HFFc6 (cell line): ENCODE measurements at regions not wholly inside any gene's neighbourhood (a gene's known extent, or its start where the extent isn't known, plus 50 kb on each side); places are given as distances from the start of the nearest gene placed in this dataset.

ENCODE experiments used
- DNase-seq: peaks from one replicate; pipeline ENCODE4 v3.0.0-alpha.2; 2018
- H3K27ac Mint-ChIP-seq: 2 replicates; pipeline ENCODE4 v1.8.0; 2020; ENCODE audit warnings: mild to moderate bottlenecking, mixed read lengths
- H3K27me3 Mint-ChIP-seq: 2 replicates; pipeline ENCODE4 v1.8.0; 2021; ENCODE audit warnings: mild to moderate bottlenecking, moderate library complexity, mixed read lengths; ENCODE audit not compliant: insufficient read depth
- H3K36me3 Mint-ChIP-seq: 2 replicates; pipeline ENCODE4 v1.8.0; 2021; ENCODE audit warnings: low read depth, mixed read lengths
- H3K4me1 Mint-ChIP-seq: 2 replicates; pipeline ENCODE4 v1.8.0; 2020; ENCODE audit warnings: low read depth, mixed read lengths
- H3K4me3 Mint-ChIP-seq: 2 replicates; pipeline ENCODE4 v1.8.0; 2020; ENCODE audit warnings: mild to moderate bottlenecking, moderate library complexity, mixed read lengths
- H3K9me3 Mint-ChIP-seq: 2 replicates; pipeline ENCODE4 v1.8.0; 2020; ENCODE audit warnings: mild to moderate bottlenecking, mixed read lengths
- TF ChIP-seq, protein P1 (sequence below): fragments of 200-600 bp; sonication (generic); IDR thresholded peaks from 2 replicates; pipeline ENCODE4 v1.5.0; 2021; ENCODE audit warnings: antibody characterized with exemption, mild to moderate bottlenecking

DNA sequence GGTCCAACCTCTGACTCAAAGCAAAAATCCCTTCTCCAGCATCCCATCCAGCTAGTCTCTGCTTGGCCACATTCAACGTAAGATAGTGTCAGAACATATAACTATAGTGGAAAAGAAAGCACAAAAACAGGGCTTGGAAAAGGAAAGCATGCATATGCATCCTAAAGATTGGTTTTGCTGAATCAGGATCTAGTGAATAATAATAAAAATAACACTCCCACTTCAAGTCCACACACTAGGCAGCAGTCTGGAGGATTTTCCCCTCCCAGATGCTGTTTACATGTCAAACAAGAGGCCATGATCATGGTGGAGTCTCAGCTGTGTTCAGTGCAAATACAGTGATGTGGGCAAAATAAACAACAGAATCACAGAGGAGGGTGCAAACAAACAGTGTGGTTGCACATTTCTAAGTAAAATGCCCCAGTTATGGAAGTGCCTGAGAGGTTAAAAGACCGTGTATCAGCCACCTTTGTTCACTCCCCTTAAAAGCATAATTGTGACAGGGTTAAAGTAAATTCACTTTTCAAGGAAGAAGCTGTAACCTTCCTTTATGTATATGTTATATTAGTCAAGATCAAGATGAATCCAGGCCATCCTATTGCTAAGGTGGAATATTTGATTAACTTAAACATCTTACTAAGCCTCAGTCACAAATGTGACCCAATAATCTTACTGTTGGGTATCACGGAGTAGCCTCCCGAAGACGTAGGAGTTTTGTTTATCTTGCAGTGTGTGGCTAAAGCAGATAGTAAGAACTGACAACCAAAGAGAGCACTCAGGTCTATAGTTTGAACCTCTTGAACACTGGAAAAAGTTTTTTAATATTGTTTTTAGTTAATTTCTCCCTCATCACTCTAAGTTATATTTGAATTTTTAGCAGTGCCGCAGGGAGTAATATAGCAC, 424.5 kb downstream of the SOX2 start:
- no peak overlapping the region for H3K27ac Mint-ChIP-seq
- TF ChIP-seq, protein P1, sequence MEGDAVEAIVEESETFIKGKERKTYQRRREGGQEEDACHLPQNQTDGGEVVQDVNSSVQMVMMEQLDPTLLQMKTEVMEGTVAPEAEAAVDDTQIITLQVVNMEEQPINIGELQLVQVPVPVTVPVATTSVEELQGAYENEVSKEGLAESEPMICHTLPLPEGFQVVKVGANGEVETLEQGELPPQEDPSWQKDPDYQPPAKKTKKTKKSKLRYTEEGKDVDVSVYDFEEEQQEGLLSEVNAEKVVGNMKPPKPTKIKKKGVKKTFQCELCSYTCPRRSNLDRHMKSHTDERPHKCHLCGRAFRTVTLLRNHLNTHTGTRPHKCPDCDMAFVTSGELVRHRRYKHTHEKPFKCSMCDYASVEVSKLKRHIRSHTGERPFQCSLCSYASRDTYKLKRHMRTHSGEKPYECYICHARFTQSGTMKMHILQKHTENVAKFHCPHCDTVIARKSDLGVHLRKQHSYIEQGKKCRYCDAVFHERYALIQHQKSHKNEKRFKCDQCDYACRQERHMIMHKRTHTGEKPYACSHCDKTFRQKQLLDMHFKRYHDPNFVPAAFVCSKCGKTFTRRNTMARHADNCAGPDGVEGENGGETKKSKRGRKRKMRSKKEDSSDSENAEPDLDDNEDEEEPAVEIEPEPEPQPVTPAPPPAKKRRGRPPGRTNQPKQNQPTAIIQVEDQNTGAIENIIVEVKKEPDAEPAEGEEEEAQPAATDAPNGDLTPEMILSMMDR = no peak
- no peaks in the 10 kb centered on the region for H3K4me1 Mint-ChIP-seq
- H3K9me3 Mint-ChIP-seq = peaks cover 36% of the 10 kb centered on the region
- no peaks in the 10 kb centered on the region; the same call in 1 of the 2 replicates for H3K36me3 Mint-ChIP-seq
- no peak for DNase-seq
- no peak overlapping the region for H3K4me3 Mint-ChIP-seq
- H3K27me3 Mint-ChIP-seq = no peaks in the 10 kb centered on the region

DNA sequence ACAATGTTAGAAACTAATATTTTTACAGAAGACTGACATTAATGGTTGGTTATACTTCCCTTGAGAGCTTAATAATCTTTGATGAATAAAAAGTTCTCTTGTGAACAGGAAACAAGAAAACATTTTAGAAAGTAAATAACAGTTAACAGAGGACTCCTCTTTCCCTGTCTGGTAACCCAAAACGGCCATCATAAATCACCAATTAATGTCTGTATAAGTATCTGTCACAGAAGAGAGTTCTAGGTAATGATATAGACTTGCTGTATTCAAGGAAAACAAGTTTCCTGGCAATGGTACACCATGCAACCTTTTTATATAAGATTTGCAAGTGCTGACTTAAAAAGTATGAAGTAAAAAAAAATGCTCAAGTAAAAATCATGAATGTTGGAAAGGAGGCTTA, 426.7 kb downstream of the SOX2 start:
- Mint-ChIP-seq H3K4me1 (no peaks in the 10 kb centered on the region), H3K4me3 (no peak overlapping the region), H3K27me3 (peaks cover 3% of the 10 kb centered on the region; the same call in 1 of the 2 replicates), H3K27ac (no peak overlapping the region), H3K36me3 (no peaks in the 10 kb centered on the region; the same call in 1 of the 2 replicates), H3K9me3 (peaks cover 47% of the 10 kb centered on the region)
- DNase-seq = no peak
- TF ChIP-seq, protein P1 = no peak

DNA sequence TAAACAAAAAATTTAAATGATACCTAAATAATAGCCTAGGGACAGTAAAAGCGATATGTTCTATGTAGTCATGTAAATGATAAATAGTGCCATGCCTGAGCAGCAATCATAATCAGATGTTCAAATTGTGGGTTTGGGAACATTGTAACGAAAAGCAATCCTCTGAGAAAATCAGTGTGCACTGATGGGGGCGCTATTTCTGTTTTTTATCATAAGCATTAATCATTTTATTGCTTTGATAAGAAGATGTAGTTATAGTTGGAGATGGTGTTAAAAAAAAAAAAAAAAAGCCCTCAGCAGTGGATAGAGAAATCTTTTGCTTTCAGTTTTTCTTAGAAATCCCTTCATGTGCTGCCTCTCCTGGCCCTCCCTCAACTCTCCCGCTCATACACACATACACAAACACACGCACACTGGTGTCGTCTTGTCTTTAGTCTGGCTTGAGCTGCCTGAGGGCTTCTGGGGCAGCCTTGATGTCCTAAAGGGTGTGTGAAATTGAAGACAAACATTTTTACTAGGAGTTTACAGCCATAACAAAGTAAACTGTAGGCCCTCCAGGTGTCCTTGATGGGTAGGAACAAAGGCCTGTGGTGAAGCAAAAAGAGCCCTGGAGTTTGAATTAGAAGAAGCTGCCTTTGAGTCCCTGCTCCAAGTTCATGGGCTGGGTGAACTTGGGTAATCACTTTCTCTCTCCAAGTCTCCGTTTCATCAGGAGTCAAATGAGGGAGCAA, 428.1 kb downstream of the SOX2 start:
- Mint-ChIP-seq H3K27me3 (peaks cover 3% of the 10 kb centered on the region; the same call in 1 of the 2 replicates), H3K4me1 (no peaks in the 10 kb centered on the region), H3K36me3 (no peaks in the 10 kb centered on the region; the same call in 1 of the 2 replicates), H3K4me3 (no peak overlapping the region), H3K27ac (no peak overlapping the region), H3K9me3 (peaks cover 49% of the 10 kb centered on the region)
- DNase-seq = no peak
- TF ChIP-seq, protein P1 = no peak; the same call in 1 of the 2 replicates

DNA sequence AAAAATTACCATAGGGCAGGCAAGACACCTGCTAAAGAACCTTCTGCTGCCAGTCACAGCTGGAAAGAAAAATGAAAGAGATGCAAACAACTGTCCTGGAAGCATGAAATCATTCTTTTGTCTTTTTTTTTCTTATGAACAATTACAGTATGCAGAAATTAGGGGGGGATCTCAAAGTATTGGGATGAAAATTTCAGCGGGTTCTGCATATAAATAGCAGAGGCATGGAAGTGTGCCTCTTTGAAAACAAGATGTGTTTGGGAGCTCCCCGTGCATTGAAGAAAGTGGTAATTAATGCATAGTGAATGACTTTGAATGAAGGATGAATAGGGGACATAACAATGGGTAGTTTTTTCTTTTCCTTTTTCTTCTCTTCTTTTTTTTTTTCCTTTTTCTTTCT, 431.2 kb downstream of the SOX2 start:
- DNase-seq = no peak

DNA sequence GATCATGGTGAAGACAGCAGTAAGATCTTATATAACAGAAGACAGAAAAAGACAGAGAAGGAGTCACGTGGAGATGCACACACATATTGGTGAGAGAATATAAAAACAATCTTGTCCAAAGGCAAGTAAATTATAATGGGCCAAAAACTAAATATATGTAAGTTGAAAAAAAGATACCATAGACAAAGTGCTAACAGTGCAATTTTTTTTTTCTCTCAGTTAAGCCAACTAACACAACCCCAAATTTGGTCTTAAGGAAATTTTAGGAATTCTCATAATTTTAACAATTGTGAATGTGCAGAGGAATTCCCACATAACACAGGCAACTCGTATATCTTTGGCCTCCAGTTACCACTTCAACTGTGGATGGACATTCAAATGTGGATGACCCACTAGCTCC, 432.2 kb downstream of the SOX2 start:
- H3K4me3 Mint-ChIP-seq = no peak overlapping the region

More for the DNA sequence above, 431.2 kb downstream of the SOX2 start:
- no peak overlapping the region for H3K4me3 Mint-ChIP-seq
- H3K27ac Mint-ChIP-seq = no peak overlapping the region
- TF ChIP-seq, protein P1 = no peak
- no peaks in the 10 kb centered on the region for H3K4me1 Mint-ChIP-seq
- H3K9me3 Mint-ChIP-seq = peaks cover 45% of the 10 kb centered on the region
- peaks cover 3% of the 10 kb centered on the region; the same call in 1 of the 2 replicates for H3K27me3 Mint-ChIP-seq
- no peaks in the 10 kb centered on the region for H3K36me3 Mint-ChIP-seq

More for the DNA sequence above, 432.2 kb downstream of the SOX2 start:
- Mint-ChIP-seq H3K9me3 (peaks cover 45% of the 10 kb centered on the region), H3K36me3 (no peaks in the 10 kb centered on the region), H3K4me1 (no peaks in the 10 kb centered on the region), H3K27me3 (peaks cover 3% of the 10 kb centered on the region; the same call in 1 of the 2 replicates), H3K27ac (no peak overlapping the region)
- TF ChIP-seq, protein P1 = no peak
- DNase-seq = no peak
